ENCODE measurements at regions not wholly inside any gene's neighbourhood (a gene's known extent, or its start where the extent isn't known, plus 50 kb on each side); places are given as distances from the start of the nearest gene placed in this dataset.

DNA sequence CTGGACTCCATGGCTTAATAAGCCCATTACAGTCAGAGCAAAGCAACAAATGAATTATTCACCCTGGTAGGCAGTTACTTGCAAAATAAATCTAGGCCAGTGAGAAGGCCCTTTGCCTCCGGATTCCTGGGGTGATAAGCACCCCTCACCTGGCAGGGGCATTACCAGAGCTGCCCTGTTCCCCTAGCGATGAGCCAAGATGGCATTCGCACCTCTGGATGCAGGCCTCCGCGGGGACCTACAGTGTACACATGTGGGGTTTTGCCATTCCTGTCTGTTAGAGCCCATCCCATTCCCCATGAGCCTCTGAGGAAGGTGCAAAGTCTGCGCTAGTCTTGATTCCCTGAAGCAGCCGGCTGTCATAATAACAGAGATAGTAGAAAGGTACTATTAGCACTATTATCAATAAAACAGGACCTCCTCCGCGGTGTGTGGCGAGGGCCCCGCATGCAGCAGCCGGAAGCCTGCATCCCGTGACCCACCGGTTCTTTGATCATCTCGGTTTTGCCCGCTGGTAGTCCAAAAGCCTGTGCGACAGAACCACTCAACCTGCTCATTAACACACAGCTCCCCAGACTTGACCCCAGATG, 344.3 kb downstream of the BRD1 start:
- no peak overlapping the region for H3K4me3 ChIP-seq (replicated peaks; ENCODE audit: insufficient read depth, low read length)
- peaks cover 5% of the 10 kb centered on the region for H3K27me3 ChIP-seq (ENCODE audit: insufficient read depth, poor library complexity, severe bottlenecking)
- TF ChIP-seq SPI1 (IDR thresholded peaks at IDR 0.05; ENCODE audit: borderline replicate concordance, low read depth) (no peak), GABPA (IDR thresholded peaks at IDR 0.05; ENCODE audit: low read depth) (no peak), CTCF (IDR thresholded peaks at IDR 0.05; ENCODE audit: insufficient read depth, low read length) (no peak), POLR2AphosphoS5 (IDR thresholded peaks at IDR 0.05; ENCODE audit: low read depth) (no peak)
- TF ChIP-seq, protein P1, sequence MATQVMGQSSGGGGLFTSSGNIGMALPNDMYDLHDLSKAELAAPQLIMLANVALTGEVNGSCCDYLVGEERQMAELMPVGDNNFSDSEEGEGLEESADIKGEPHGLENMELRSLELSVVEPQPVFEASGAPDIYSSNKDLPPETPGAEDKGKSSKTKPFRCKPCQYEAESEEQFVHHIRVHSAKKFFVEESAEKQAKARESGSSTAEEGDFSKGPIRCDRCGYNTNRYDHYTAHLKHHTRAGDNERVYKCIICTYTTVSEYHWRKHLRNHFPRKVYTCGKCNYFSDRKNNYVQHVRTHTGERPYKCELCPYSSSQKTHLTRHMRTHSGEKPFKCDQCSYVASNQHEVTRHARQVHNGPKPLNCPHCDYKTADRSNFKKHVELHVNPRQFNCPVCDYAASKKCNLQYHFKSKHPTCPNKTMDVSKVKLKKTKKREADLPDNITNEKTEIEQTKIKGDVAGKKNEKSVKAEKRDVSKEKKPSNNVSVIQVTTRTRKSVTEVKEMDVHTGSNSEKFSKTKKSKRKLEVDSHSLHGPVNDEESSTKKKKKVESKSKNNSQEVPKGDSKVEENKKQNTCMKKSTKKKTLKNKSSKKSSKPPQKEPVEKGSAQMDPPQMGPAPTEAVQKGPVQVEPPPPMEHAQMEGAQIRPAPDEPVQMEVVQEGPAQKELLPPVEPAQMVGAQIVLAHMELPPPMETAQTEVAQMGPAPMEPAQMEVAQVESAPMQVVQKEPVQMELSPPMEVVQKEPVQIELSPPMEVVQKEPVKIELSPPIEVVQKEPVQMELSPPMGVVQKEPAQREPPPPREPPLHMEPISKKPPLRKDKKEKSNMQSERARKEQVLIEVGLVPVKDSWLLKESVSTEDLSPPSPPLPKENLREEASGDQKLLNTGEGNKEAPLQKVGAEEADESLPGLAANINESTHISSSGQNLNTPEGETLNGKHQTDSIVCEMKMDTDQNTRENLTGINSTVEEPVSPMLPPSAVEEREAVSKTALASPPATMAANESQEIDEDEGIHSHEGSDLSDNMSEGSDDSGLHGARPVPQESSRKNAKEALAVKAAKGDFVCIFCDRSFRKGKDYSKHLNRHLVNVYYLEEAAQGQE (IDR thresholded peaks at IDR 0.05; ENCODE audit: insufficient replicate concordance, low read depth) = no peak

GRCh38 chr22:49482811-49483210, 344.9 kb downstream of the BRD1 start:
- TF ChIP-seq, protein P1 (IDR thresholded peaks at IDR 0.05; ENCODE audit: insufficient replicate concordance, low read depth) = no peak
- TF ChIP-seq POLR2AphosphoS5 (IDR thresholded peaks at IDR 0.05; ENCODE audit: low read depth) = no peak
- TF ChIP-seq SPI1 (IDR thresholded peaks at IDR 0.05; ENCODE audit: borderline replicate concordance, low read depth) = no peak
- TF ChIP-seq GABPA (IDR thresholded peaks at IDR 0.05; ENCODE audit: low read depth) = no peak
- no peak for TF ChIP-seq CTCF (IDR thresholded peaks at IDR 0.05; ENCODE audit: insufficient read depth, low read length)
- no peak for DNase-seq (ENCODE audit: low read depth in 1 of 2, low spot score in 1 of 2)
- no peak overlapping the region for H3K4me3 ChIP-seq (replicated peaks; ENCODE audit: insufficient read depth, low read length)
- H3K27ac ChIP-seq (replicated peaks) = no peak overlapping the region
- H3K27me3 ChIP-seq (ENCODE audit: insufficient read depth, poor library complexity, severe bottlenecking) = peaks cover 5% of the 10 kb centered on the region

More for the DNA sequence above, 344.3 kb downstream of the BRD1 start:
- no peak overlapping the region for H3K27ac ChIP-seq (replicated peaks)
- no peak for DNase-seq (ENCODE audit: low read depth in 1 of 2, low spot score in 1 of 2)

- DNase-seq (ENCODE audit: low read depth in 1 of 2, low spot score in 1 of 2) = no peak
- Histone ChIP-seq H3K27ac (replicated peaks) (no peak overlapping the region), H3K4me3 (replicated peaks; ENCODE audit: insufficient read depth, low read length) (no peak overlapping the region), H3K27me3 (ENCODE audit: insufficient read depth, poor library complexity, severe bottlenecking) (peaks cover 5% of the 10 kb centered on the region)
- TF ChIP-seq, protein P1 (IDR thresholded peaks at IDR 0.05; ENCODE audit: insufficient replicate concordance, low read depth) = no peak
- TF ChIP-seq GABPA (IDR thresholded peaks at IDR 0.05; ENCODE audit: low read depth) (no peak), CTCF (IDR thresholded peaks at IDR 0.05; ENCODE audit: insufficient read depth, low read length) (no peak), SPI1 (IDR thresholded peaks at IDR 0.05; ENCODE audit: borderline replicate concordance, low read depth) (no peak), POLR2AphosphoS5 (IDR thresholded peaks at IDR 0.05; ENCODE audit: low read depth) (no peak)
These were observed 345.8 kb downstream of the BRD1 start for GRCh38 chr22:49481659-49482399.

All from HL-60 (cell line).